Stomach (tissue), 8 donors: ENCODE measurements at regions not wholly inside any gene's neighbourhood (a gene's known extent, or its start where the extent isn't known, plus 50 kb on each side); places are given as distances from the start of the nearest gene placed in this dataset.
"Not testable (repeated sequence)": the region's sequence is repeated elsewhere in the genome, so short reads cannot be mapped to it uniquely, and the experiment has no call there.

ENCODE experiments used
- DNase-seq, 2 donors: peaks; one replicate each; pipeline versions ENCODE4 v3.0.0 to v3.0.0-alpha.2; 2013 to 2019
- H3K27ac ChIP-seq, 5 donors: fragments of 200-600 bp in 4 of 5; sonication (generic) in 4 of 5; one replicate each; pipeline ENCODE4 v1.5.1; 2013 to 2019; ENCODE audit warnings: mild to moderate bottlenecking in 1 of 5, moderate library complexity in 1 of 5
- H3K27me3 ChIP-seq, 3 donors: fragments of 200-600 bp; sonication (generic); one replicate each; pipeline ENCODE4 v1.5.1; 2017 to 2019; ENCODE audit warnings: mixed run types in 1 of 3
- H3K36me3 ChIP-seq, 4 donors: fragments of 200-600 bp; sonication (generic); 1 replicate in 3 of 4; 2 replicates in 1 of 4; pipeline ENCODE4 v1.5.1; 2016 to 2019
- H3K4me1 ChIP-seq, 4 donors: fragments of 200-600 bp; sonication (generic); one replicate each; pipeline ENCODE4 v1.5.1; 2016 to 2019
- H3K4me3 ChIP-seq, 4 donors: fragments of 200-600 bp; sonication (generic) in 3 of 4; one replicate each; pipeline ENCODE4 v1.5.1; 2016 to 2019; ENCODE audit warnings: mild to moderate bottlenecking in 1 of 4
- H3K9me3 ChIP-seq, 4 donors: fragments of 200-600 bp; sonication (generic); one replicate each; pipeline ENCODE4 v1.5.1; 2016 to 2019
- CTCF ChIP-seq, 7 experiments: fragments of 450-650 bp in 4 of 7; fragments of 200-600 bp in 3 of 7; sonication (generic) in 3 of 7; IDR thresholded peaks; one replicate each; pipeline ENCODE4 v1.5.1; 2016 to 2019; ENCODE audit warnings: antibody characterized with exemption in 7 of 7, control low read depth in 2 of 7, mild to moderate bottlenecking in 1 of 7
- EP300 ChIP-seq: sonication (generic); formaldehyde crosslinking; IDR thresholded peaks from one replicate; pipeline ENCODE4 v1.6.1; 2017; ENCODE audit warnings: antibody characterized with exemption
- POLR2A ChIP-seq, 4 donors: fragments of 450-650 bp; IDR thresholded peaks; one replicate each; pipeline ENCODE4 v1.6.1; 2016; ENCODE audit warnings: antibody characterized with exemption in 4 of 4, control low read depth in 2 of 4, mild to moderate bottlenecking in 1 of 4, moderate library complexity in 1 of 4
- POLR2AphosphoS5 ChIP-seq, 3 donors: sonication (generic); formaldehyde crosslinking; IDR thresholded peaks; one replicate each; pipeline ENCODE4 v1.6.1; 2016; ENCODE audit warnings: antibody characterized with exemption in 3 of 3
- WGBS, 5 donors: extraction: QIAGEN DNeasy Blood & Tissue Kit in 3 of 5; methylation state at CpG; one replicate each; pipeline versions ENCODE4 v1.1.5 to v1.1.7; 2013 to 2018; 5-methylcytosine and 5-hydroxymethylcytosine counted together
- intact Hi-C: fragments of 100-400 bp; cut with DNase I; formaldehyde crosslinking; loops from one replicate; pipeline ENCODE4 v1.15.1; 2023; ENCODE audit warnings: low total_unique reads
- donor health status: healthy with polysubstance abuse.
- donor health status: Bipolar disorder and iron deficiency.
- donor health status: healthy.

GRCh38 chr3:182431972-182432371, 361.3 kb upstream of the ATP11B start:
- intact Hi-C loops = not testable (repeated sequence)

GRCh38 chr3:182435860-182436259, 357.4 kb upstream of the ATP11B start:
- TF ChIP-seq POLR2AphosphoS5 (IDR thresholded peaks at IDR 0.05) (no peak), CTCF (IDR thresholded peaks at IDR 0.05) (no peak), POLR2A (IDR thresholded peaks at IDR 0.05) (no peak), EP300 (no peak)
- no peak for DNase-seq
- intact Hi-C loops = no loop called here
- WGBS, 5 donors = 29 to 54% (median 34%) methylated on average over 1 of the region's 1 CpG
- Histone ChIP-seq H3K36me3 (no peaks in the 10 kb centered on the region), H3K27me3 (no peaks in the 10 kb centered on the region), H3K4me1 (no peaks in the 10 kb centered on the region), H3K4me3 (no peak overlapping the region), H3K27ac (no peak overlapping the region), H3K9me3 (no peaks in the 10 kb centered on the region)

More at GRCh38 chr3:182431972-182432371, 361.3 kb upstream of the ATP11B start:
- H3K4me1 ChIP-seq, H3K36me3 ChIP-seq, H3K9me3 ChIP-seq, H3K4me3 ChIP-seq, DNase-seq, H3K27me3 ChIP-seq, H3K27ac ChIP-seq: not testable (repeated sequence)
- WGBS, 5 donors = 89 to 96% (median 93%) methylated on average over 5 to 6 of the region's 6 CpGs

- no peak for DNase-seq
- H3K27ac ChIP-seq = no peak overlapping the region
- no peaks in the 10 kb centered on the region for H3K4me1 ChIP-seq
- no peaks in the 10 kb centered on the region for H3K27me3 ChIP-seq
- H3K9me3 ChIP-seq = no peaks in the 10 kb centered on the region
- TF ChIP-seq CTCF (IDR thresholded peaks at IDR 0.05) (no peak), POLR2AphosphoS5 (IDR thresholded peaks at IDR 0.05) (no peak), POLR2A (IDR thresholded peaks at IDR 0.05) (no peak), EP300 (no peak)
- no peak overlapping the region for H3K4me3 ChIP-seq
- WGBS, 5 donors = 75 to 78% (median 75%) methylated on average over 6 of the region's 6 CpGs
- intact Hi-C loops = no loop called here
- no peaks in the 10 kb centered on the region for H3K36me3 ChIP-seq
Measured at GRCh38 chr3:182436547-182436946, 356.8 kb upstream of the ATP11B start.

GRCh38 chr3:182438398-182438797, 354.9 kb upstream of the ATP11B start:
- Histone ChIP-seq H3K9me3 (no peaks in the 10 kb centered on the region), H3K36me3 (no peaks in the 10 kb centered on the region), H3K27ac (no peak overlapping the region), H3K27me3 (no peaks in the 10 kb centered on the region), H3K4me1 (no peaks in the 10 kb centered on the region), H3K4me3 (no peak overlapping the region)
- WGBS, 5 donors = 11 to 44% (median 33%) methylated on average over 1 of the region's 1 CpG
- DNase-seq = no peak
- TF ChIP-seq POLR2AphosphoS5 (IDR thresholded peaks at IDR 0.05) (no peak), EP300 (no peak), CTCF (IDR thresholded peaks at IDR 0.05) (no peak)
- intact Hi-C loops = no loop called here

- intact Hi-C loops = no loop called here
- H3K9me3 ChIP-seq = no peaks in the 10 kb centered on the region
Measured at GRCh38 chr3:182440101-182440500, 353.2 kb upstream of the ATP11B start.

More at GRCh38 chr3:182440101-182440500, 353.2 kb upstream of the ATP11B start:
- Histone ChIP-seq H3K27me3 (no peaks in the 10 kb centered on the region), H3K4me1 (no peaks in the 10 kb centered on the region), H3K4me3 (no peak overlapping the region), H3K36me3 (no peaks in the 10 kb centered on the region), H3K27ac (no peak overlapping the region)
- TF ChIP-seq EP300 (no peak), POLR2AphosphoS5 (IDR thresholded peaks at IDR 0.05) (no peak), CTCF (IDR thresholded peaks at IDR 0.05) (no peak)
- no peak for DNase-seq
